Hepatocyte (in vitro differentiated cells): ENCODE measurements at regions not wholly inside any gene's neighbourhood (a gene's known extent, or its start where the extent isn't known, plus 50 kb on each side); places are given as distances from the start of the nearest gene placed in this dataset.

ENCODE experiments used
- CTCF ChIP-seq: fragments of 200-600 bp; sonication (generic); IDR thresholded peaks from 2 replicates; pipeline ENCODE4 v1.5.1; 2016; ENCODE audit warnings: antibody characterized with exemption, mild to moderate bottlenecking; ENCODE audit not compliant: poor library complexity
- EZH2phosphoT487 ChIP-seq: fragments of 200-600 bp; sonication (generic); IDR thresholded peaks from one replicate; pipeline ENCODE4 v1.6.1; 2018; ENCODE audit warnings: antibody characterized with exemption, mild to moderate bottlenecking, low read depth, moderate library complexity; ENCODE audit not compliant: unreplicated experiment, severe bottlenecking

GRCh38 chr13:69199664-69200063 is 908.0 kb upstream of the ATXN8OS start:
- TF ChIP-seq CTCF (no peak), EZH2phosphoT487 (no peak)
